Smooth muscle cell (in vitro differentiated cells): ENCODE measurements at regions not wholly inside any gene's neighbourhood (a gene's known extent, or its start where the extent isn't known, plus 50 kb on each side); places are given as distances from the start of the nearest gene placed in this dataset.

ENCODE experiments used
- DNase-seq: peaks from one replicate; lab custom pipeline; 2025; ENCODE audit not compliant: unreplicated experiment; lab: John Stamatoyannopoulos, UW
- H2AFZ ChIP-seq: fragments of 200-600 bp; sonication (generic); 2 replicates; pipeline ENCODE4 v1.6.0; 2016; ENCODE audit warnings: antibody characterized with exemption, low read depth, mild to moderate bottlenecking
- H3F3A ChIP-seq: fragments of 200-600 bp; sonication (generic); 2 replicates; pipeline ENCODE4 v1.6.0; 2017; ENCODE audit warnings: antibody characterized with exemption, low read depth
- H3K27ac ChIP-seq: fragments of 200-600 bp; sonication (generic); 2 replicates; pipeline ENCODE4 v1.5.1; 2016; ENCODE audit warnings: low read depth, mild to moderate bottlenecking
- H3K27me3 ChIP-seq: fragments of 200-600 bp; sonication (generic); 2 replicates; pipeline ENCODE4 v1.6.1; 2016; ENCODE audit warnings: low read depth, mild to moderate bottlenecking
- H3K36me3 ChIP-seq: fragments of 200-600 bp; sonication (generic); 2 replicates; pipeline ENCODE4 v1.5.1; 2016; ENCODE audit warnings: low read depth
- H3K4me1 ChIP-seq: fragments of 200-600 bp; sonication (generic); 2 replicates; pipeline ENCODE4 v1.5.1; 2016; ENCODE audit warnings: low read depth
- H3K4me2 ChIP-seq: fragments of 200-600 bp; sonication (generic); 2 replicates; pipeline ENCODE4 v1.6.0; 2016; ENCODE audit warnings: mild to moderate bottlenecking
- H3K4me3 ChIP-seq: fragments of 200-600 bp; sonication (generic); 2 replicates; pipeline ENCODE4 v1.5.1; 2016; ENCODE audit warnings: mild to moderate bottlenecking
- H3K79me2 ChIP-seq: fragments of 200-600 bp; sonication (generic); 2 replicates; pipeline ENCODE4 v1.6.0; 2016; ENCODE audit warnings: low read depth, mild to moderate bottlenecking
- H3K9ac ChIP-seq: fragments of 200-600 bp; sonication (generic); 2 replicates; pipeline ENCODE4 v1.6.0; 2016; ENCODE audit warnings: low read depth
- H3K9me3 ChIP-seq: fragments of 200-600 bp; sonication (generic); replicated peaks from 2 replicates; pipeline ENCODE4 v1.5.1; 2016; ENCODE audit warnings: low read depth
- H4K20me1 ChIP-seq: fragments of 200-600 bp; sonication (generic); 2 replicates; pipeline ENCODE4 v1.6.0; 2016; ENCODE audit warnings: low read depth
- WGBS: methylation state at CpG from one replicate; pipeline ENCODE4 v1.1.7; 2016; ENCODE audit warnings: low lambda C conversion rate; 5-methylcytosine and 5-hydroxymethylcytosine counted together
- TF ChIP-seq, protein P1 (sequence below): fragments of 200-600 bp; sonication (generic); IDR thresholded peaks from 2 replicates; pipeline ENCODE4 v1.5.1; 2017; ENCODE audit warnings: borderline replicate concordance, mild to moderate bottlenecking, antibody characterized with exemption; ENCODE audit not compliant: insufficient read depth, poor library complexity, severe bottlenecking

DNA sequence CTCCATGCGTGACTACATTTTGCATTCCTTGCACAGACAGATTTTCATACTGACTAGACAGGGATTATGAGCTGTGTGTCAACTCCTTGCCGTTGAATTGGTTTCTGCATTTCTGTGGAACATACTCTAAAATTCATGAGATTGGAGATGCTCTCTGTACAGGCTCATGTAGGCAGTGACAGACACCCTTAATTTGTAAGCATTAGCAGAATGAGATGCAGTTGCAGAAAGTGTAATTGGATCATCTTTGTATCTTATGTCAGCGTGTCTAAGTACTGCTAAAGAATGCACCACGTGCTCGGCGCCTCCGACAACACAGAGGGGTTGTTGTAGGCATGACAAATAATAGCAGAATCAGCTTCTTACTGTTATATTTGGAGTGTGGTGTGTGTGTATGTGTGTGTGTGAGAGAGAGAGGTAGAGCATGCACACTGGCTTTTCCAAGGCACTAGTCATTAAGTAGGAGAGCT, 212.4 kb downstream of the CMPK2 start:
- 31% methylated on average over 7 of the region's 7 CpGs for WGBS
- no peak for DNase-seq
- H3K9me3 ChIP-seq, result no peaks in the 10 kb centered on the region
- peak overlapping the region; percentile 100 for H3K27ac ChIP-seq
- peak overlapping the region; percentile 76 for H3K4me2 ChIP-seq
- no peaks in the 10 kb centered on the region for H3K36me3 ChIP-seq
- peaks cover 6% of the 10 kb centered on the region for H3F3A ChIP-seq
- TF ChIP-seq, protein P1, sequence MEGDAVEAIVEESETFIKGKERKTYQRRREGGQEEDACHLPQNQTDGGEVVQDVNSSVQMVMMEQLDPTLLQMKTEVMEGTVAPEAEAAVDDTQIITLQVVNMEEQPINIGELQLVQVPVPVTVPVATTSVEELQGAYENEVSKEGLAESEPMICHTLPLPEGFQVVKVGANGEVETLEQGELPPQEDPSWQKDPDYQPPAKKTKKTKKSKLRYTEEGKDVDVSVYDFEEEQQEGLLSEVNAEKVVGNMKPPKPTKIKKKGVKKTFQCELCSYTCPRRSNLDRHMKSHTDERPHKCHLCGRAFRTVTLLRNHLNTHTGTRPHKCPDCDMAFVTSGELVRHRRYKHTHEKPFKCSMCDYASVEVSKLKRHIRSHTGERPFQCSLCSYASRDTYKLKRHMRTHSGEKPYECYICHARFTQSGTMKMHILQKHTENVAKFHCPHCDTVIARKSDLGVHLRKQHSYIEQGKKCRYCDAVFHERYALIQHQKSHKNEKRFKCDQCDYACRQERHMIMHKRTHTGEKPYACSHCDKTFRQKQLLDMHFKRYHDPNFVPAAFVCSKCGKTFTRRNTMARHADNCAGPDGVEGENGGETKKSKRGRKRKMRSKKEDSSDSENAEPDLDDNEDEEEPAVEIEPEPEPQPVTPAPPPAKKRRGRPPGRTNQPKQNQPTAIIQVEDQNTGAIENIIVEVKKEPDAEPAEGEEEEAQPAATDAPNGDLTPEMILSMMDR, result no peak
- H3K9ac ChIP-seq, result peak overlapping the region; percentile 98
- no peaks in the 10 kb centered on the region for H3K79me2 ChIP-seq
- peaks cover 3% of the 10 kb centered on the region for H3K27me3 ChIP-seq
- no peak overlapping the region for H3K4me3 ChIP-seq
- no peaks in the 10 kb centered on the region for H4K20me1 ChIP-seq
- H3K4me1 ChIP-seq, result peaks cover 15% of the 10 kb centered on the region
- no peak overlapping the region for H2AFZ ChIP-seq

DNA sequence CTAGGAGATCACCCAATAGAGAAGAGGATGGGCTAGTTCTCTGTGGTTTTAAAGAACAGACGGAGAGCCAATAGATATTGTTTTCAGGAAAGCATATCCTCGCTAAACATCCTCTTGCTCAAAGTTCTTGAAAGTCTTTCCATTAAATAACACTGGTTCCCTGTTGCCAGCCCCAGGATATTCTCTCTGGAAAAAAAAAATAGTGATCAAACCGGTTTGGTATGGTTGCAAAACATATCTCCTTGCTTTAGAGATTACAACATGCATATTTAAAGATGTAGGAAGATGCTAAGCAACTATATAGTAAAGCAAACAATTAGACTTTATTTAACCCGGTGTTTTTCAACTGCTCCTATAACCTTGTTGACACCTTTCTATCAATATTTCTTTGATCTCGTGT, 211.4 kb downstream of the CMPK2 start:
- Histone ChIP-seq H2AFZ (no peak overlapping the region), H3K27me3 (no peaks in the 10 kb centered on the region), H3K36me3 (no peaks in the 10 kb centered on the region), H3K79me2 (no peaks in the 10 kb centered on the region), H3F3A (peaks cover 6% of the 10 kb centered on the region), H3K4me3 (no peak overlapping the region), H3K27ac (peak overlapping the region; percentile 100), H4K20me1 (no peaks in the 10 kb centered on the region), H3K4me1 (peaks cover 15% of the 10 kb centered on the region), H3K4me2 (peak overlapping the region; percentile 73), H3K9me3 (no peaks in the 10 kb centered on the region), H3K9ac (peak overlapping the region; percentile 98)
- 39% methylated on average over 5 of the region's 5 CpGs for WGBS
- TF ChIP-seq, protein P1, result no peak
- DNase-seq, result no peak

DNA sequence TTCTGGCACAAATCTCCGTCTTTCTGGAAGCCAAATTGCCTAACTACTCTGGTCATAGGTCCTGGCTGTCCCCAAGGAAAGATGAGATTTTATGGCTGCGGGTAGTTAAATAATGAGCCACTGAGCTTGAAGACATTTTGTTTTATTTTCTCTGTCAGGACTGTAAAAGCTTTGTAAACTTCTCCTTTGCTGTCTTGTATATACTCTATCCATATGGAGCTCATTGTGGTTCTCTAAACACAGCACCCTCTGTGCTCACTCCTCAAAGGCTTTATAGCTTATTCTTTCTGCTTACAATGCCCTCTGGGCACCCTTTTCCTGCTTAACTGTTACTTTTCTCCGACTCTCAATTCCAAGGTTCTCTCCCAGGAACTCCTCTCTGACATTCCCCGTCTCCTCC, 209.1 kb downstream of the CMPK2 start:
- no peak overlapping the region for H3K9ac ChIP-seq
- H3K36me3 ChIP-seq, result no peaks in the 10 kb centered on the region
- no peak overlapping the region for H2AFZ ChIP-seq
- no peaks in the 10 kb centered on the region for H3K27me3 ChIP-seq
- no peaks in the 10 kb centered on the region for H3K79me2 ChIP-seq
- no peaks in the 10 kb centered on the region for H3K9me3 ChIP-seq
- DNase-seq, result no peak
- no peak overlapping the region for H3K27ac ChIP-seq
- 91% methylated on average over 4 of the region's 4 CpGs for WGBS
- no peaks in the 10 kb centered on the region for H4K20me1 ChIP-seq
- no peak overlapping the region for H3K4me2 ChIP-seq
- TF ChIP-seq, protein P1, result no peak
- H3K4me3 ChIP-seq, result no peak overlapping the region
- H3K4me1 ChIP-seq, result peaks cover 15% of the 10 kb centered on the region
- H3F3A ChIP-seq, result peaks cover 6% of the 10 kb centered on the region

DNA sequence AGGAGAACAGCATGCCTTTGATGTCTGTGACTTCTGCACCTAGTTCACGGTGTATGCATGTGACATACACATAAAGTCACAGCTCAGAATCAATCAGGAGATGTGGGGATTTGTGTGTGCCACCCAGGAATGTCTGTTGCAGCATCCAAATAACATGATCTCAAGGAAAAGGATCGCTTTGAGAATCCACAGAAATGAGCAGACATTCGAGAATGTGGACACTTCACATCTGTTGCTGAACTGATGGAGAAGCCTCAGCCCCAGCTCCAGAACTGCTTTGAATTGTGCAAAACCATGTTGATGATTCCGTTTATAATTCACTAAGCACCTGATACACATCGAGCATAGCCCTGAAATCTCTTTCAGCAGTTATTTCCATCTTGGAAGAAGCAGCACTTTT, 208.6 kb downstream of the CMPK2 start:
- Histone ChIP-seq H3K4me3 (no peak overlapping the region), H3F3A (peaks cover 6% of the 10 kb centered on the region), H3K4me1 (peaks cover 15% of the 10 kb centered on the region), H4K20me1 (no peaks in the 10 kb centered on the region), H3K4me2 (no peak overlapping the region), H3K9ac (no peak overlapping the region), H3K9me3 (no peaks in the 10 kb centered on the region), H3K79me2 (no peaks in the 10 kb centered on the region), H3K36me3 (no peaks in the 10 kb centered on the region), H2AFZ (no peak overlapping the region), H3K27me3 (no peaks in the 10 kb centered on the region), H3K27ac (peak overlapping the region; percentile 32)
- WGBS, result 73% methylated on average over 5 of the region's 5 CpGs
- TF ChIP-seq, protein P1, result no peak
- DNase-seq, result no peak
